DMS53 treated with DMSO at 0.1 percent for 48 hours (cell line): ENCODE measurements at regions not wholly inside any gene's neighbourhood (a gene's known extent, or its start where the extent isn't known, plus 50 kb on each side); places are given as distances from the start of the nearest gene placed in this dataset.

Experiments used
- DNase-seq: peaks from one replicate; lab custom pipeline; 2025; ENCODE audit not compliant: unreplicated experiment; lab: John Stamatoyannopoulos, UW

DNA sequence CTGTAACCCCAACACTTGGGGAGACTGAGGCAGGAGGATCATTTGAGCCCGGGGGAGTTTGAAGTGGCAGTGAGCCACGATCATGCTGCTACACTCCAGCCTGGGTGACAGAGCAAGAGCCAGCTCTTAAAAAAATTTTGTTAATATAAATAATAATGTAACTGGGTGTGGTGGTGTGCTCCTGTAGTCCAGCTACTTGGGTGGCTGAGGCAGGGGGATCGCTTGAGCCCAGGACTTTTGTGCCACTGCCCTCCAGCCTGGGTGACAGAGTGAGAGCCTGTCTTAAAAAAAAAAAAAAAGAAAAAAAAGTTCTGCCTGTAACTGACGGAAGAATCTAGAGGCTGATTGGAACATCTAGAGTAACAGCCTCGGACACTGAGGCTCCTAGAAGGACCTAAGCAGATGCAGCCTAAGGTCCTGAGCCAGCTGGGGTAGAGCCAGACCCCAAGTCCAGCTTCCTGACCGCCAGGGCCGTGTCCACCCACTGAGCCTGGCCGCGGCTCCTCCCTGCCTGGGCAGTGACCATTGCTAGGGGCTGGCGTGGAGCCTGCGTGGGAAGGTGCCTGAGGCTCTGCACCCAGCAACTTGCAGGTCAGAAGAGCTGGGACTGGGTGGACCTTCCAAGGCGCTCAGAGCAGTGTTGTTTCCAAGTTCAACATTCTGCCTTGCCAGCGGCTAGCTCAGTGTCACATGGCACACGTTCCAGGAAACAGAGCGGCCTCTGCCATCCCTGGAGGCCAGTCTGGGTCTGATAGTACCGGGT is 209.4 kb upstream of the CIBAR2 start:
- no peak for DNase-seq

DNA sequence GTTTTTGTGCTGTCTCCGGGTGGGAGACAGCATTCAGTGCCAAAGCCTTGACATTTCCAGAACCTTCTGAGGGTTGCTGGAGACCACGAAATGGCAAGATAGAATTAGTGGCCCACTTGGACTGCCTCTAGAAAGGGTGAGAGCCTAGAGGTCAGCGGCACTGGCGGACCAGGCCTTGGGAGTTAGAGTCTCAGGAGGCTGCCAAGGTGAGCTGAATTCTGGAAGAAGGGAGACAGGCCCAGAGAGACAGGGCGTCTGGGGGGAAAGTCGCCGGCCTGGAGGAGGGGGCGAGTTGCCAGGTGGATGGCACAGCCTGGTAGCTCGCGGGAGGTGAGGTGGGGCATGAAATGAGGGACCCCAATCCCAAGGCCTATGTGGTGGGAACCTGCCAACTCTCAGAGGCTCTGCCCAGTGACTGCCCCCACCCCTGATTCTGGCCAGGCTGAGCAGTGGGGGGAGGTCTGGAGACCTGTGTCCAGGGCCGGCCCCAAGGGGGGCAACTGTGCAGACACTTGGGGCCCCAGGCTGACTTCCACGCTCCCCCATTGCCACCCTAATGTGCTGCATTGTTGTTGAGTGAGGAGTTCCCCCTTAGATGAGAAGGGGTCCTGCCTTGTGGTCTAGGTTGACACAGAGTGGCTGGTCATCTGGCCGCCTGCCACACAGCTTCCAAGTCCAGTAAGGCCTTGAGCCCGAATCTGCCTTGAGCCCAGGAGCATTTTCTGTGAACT is 211.1 kb upstream of the CIBAR2 start:
- no peak for DNase-seq

DNA sequence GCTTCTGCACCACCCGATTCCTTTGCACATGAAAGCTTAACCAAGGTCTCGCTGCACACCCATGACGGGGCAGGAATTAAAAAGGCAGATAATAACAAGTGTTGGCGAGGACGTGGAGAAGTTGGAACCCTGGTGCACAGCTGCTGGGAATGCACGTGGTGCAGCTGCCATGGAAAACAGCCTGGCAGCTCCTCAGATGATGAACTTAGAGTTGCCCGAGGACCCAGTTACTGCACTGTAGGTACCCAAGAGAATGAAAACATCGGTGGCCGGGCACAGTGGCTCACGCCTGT is 211.6 kb upstream of the CIBAR2 start:
- DNase-seq: no peak

DNA sequence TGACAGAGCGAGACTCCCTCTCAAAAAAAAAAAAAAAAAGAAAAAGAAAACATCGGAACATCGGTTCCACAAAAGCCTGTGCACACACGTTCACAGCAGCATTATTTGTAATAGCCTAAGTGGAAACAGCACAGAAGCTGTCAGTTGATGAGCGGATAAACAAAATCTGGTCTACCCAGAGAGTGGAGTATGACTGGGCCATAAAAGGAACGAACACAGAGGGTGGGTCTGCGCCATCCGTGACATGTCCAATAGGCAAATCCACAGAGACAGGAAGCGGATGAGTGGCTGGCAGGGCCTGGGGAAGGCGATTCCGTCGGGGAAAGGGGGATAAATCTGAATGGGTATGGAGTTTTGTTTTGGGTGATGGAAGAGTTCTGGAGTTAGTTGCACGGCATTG is 212.2 kb upstream of the CIBAR2 start:
- DNase-seq: no peak

DNA sequence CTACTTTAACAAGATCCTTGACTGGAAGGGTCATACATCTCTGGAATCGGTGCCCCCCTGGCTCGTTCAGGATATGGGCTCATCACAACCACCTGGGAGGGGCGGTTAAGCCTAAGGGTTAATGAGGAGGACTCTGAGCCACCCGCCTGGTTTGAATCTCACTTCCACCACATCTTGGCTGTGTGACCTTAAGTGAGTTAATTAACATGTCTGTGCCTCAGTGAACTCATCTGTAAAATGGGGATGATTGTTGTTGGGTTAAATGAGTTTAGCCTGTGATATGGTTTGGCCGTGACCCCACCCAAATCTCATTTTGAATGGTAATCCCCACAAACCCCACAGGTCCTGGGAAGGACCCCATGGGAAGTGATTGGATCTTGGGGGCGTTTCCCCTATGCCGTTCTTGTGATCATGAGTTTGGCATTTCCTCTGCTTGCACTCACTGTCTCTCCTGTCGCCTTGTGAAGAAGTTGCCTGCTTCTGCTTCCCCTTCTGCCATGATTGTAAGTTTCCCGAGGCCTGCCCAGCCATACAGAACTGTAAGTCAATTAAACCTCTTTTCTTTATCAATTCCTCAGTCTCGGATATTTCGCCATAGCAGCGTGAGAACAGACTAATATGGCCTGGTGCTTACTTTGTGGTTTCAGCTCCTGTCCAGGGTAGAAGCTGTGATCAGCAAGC is 214.0 kb upstream of the CIBAR2 start:
- DNase-seq: no peak

DNA sequence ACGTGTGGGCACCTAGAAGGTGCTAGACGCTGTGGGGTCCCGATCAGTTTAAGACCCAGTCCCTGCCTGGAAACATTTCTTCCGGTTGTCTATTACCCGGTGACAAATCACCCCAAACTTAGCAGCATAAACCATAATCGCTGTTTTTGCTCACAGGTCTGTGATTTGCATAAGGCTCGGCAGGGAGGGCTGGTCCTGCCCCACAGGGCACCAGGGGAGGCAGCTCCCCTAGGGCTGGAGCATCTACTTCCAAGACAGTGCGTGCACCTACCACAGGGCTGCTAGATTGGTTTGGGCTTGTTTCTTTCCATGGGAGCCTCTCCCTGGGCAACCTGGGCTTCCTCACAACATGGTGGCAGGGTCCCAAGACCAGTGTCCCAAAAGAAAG is 214.5 kb upstream of the CIBAR2 start:
- DNase-seq: no peak

DNA sequence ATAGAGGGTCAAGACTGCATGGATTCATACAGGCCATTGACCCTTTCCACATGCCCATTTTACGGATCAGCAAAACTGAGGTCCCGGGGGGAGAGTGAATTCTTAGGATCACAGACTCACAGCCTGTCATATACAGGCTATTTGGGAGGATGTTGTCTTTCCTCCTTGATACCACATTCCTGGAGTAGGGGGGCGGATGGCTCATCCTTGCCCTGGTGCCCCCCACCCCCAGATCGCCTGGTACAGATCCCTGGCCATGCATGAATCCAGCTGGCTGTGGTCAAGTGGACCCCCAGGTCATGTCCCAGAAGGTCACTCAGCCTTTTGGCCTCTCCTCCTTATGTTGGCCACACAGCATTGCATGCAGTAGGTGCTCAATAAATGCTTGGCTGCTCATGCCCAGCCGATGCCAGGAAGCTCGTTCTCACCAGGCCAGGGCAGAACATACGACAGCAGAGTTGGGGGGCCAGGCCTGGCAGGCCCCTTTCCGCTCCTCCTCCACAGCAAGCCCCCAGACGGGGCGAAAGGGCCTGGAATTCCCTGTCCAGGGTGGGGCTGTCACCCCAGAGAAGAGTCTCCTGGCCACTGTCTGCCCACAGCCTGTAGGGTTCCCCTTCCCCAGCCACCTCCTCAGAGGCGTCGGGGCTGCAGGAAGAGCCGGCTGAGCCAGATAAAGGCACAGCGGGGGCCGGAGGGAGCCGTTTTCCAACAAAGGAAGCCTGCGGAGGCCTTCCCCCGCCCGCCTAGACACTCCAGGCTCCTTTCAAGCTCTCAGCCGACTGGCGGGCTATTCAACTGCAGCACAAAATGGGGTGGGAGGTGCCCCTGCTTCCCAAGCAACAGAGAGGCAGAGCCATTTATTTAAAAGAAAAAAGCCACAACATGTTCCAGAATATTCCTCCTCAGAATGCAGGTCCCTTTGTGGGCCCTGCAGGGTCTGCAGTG is 215.7 kb upstream of the CIBAR2 start:
- no peak for DNase-seq

DNA sequence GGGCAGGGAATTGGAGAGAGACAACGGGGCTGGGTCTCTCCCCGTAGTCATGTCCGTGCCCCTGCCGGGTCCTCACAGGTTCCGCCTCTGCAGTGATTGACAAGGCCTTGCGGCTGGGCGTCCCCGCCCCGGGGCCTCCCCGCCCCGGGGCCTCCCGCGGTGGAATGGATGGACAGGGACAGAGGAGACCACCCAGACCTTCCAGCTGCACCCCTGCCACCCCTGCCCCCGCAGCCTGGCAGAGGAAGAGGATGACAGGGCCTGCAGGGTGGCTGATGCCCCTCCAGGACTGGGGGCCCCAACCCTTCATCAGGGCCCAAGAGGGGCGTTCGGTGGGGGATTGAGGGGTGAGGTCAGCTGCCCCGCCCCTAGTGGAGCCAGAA is 216.4 kb upstream of the CIBAR2 start:
- DNase-seq: no peak

DNA sequence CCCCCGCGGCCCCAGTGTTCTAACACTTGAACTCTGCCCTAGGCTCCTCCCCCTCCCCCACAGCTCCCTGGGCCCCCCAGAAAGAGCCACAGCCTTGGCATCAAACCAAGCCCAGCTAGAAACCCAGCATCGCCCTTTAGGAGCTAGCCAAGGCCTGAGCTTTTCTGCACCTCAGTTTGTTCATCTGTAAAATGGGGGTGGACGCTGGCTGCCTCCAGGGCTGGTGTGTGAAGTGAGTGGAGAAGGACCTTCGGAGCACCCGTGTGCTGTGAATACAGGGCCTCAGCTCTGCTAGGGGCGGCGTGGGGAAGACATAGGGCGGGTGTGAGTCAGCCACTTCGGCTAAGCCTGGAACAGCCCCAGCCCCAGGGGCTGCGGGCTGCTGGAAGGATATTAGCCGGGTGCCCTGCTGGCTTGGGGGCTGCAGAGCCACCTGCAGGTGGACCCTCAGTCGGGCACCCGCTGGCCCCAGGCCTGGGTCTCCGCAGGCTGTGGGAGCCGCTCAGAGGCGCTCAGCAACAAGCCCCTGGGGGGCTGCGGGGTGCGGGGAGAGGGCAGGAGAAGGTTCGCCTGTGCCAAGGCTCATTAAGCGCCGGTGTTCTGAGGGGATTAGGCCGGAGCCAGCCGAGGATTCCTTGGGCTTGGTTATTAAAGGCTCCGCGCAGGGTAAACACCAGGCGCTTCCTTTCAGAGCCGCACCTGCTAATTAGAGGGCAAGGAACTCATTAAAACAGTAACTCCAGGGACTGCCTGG is 217.0 kb upstream of the CIBAR2 start:
- no peak for DNase-seq

DNA sequence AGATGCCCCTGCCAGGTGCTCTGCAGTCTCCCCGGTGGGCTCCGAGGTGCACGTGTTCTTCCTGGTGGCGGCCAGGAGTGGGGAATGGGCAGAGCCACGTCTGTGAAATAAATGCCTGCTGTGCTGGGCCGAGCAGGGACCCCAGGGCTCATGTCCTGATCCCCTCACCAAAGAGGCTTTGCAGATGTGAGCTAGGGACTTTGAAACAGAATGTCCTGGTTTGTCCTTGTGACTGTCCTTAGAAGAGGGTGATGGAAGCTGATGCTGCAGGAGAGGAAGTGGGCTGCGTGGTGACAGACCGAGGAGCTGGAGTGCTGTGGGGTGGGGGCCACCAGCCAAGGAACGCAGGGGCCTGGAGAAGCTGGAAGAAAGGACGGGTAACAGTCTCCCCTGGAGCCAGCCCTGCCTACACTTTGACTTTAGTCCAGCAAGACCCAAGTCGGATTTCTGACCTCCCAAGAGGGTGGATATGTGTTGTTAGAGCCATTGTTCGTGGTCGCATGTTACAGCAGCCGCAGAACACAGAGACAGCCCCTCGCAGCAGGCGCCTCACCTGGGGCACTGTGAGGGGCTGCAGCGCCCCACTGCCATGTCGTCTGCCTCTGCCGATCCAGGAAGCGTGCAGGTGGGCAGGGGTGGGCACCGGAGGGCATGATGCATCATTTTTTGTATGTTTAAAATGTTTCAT is 217.9 kb upstream of the CIBAR2 start:
- DNase-seq: no peak

DNA sequence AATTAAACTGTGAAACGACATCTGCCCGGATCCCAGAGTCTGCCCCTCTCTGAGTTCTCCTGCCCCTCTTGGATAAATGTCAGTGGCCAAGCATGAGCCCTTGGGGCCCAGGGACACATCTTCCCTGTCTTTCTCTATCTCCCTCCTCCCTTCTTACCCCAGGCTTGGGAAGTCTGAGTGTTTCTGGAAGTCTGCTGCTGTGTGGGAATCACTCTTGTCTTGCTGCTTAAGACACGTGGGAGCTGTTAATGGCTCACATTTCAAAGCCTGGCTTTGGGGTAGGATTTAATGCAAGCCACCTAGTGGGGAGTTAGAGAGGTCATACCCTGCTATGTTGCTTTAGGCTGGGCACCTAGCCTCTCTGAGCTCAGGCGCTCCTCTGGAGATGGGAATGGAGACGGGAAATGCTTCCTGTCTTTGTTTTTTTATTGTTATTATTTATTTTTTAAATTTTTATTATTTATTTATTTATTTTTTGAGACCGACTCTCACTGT is 218.5 kb upstream of the CIBAR2 start:
- DNase-seq: peak; percentile 56

DNA sequence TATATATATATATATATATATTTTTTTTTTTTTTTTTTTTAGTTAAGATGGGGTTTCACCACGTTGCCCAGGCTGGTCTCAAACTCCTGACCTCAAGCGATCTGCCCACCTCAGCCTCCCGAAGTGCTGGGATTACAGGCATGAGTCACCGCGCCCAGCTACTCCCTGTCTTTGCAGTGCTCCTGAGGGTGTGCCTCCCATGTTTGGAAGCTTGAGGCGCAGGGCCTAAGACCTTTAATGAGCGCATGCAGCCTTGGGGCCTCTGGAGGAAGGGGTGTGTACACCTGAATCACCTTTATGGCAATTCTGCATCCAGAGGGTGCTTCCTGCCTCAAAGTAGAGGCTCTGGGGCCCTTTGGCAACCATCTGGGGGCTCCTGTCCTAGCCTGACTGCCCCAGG is 219.4 kb upstream of the CIBAR2 start:
- DNase-seq: no peak

DNA sequence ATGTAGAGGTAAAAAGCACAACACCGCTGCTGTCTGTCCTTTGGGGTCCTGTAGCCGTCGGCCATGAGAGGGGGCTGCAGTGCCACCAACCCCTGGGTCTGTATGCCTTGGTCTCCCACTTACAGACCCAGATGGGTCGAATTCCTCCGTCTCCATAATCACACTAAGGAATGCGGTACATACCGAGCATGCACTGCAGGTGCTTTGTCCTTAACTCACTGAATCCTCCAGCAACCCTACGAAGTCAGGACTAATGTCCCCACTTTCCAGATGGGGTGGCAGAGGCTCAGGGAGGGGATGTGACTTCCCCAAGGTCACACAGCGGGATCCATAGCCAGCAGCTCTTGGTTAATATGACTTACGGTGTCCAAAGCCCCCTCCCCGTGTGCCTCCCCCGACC is 219.9 kb upstream of the CIBAR2 start:
- no peak for DNase-seq

DNA sequence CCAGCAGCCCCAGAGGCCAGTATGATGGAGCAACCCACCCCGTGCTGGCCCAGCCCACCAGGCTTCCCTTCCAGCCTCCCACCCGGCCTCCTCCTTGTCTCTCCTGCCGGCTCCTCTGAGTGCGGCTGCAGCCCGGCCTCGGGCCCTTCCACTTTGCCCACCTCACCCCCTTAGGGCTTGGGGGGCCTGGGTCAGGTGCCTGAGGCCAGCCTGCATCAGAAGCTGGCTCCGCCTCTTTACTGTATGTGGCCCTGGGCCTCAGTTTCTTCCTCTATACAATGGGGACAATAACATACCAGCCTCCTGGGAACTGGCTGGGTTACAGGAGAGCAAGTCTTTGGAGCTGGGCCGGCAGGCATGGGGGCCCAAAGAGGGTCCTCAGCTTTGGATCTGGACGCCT is 221.1 kb upstream of the CIBAR2 start:
- no peak for DNase-seq

DNA sequence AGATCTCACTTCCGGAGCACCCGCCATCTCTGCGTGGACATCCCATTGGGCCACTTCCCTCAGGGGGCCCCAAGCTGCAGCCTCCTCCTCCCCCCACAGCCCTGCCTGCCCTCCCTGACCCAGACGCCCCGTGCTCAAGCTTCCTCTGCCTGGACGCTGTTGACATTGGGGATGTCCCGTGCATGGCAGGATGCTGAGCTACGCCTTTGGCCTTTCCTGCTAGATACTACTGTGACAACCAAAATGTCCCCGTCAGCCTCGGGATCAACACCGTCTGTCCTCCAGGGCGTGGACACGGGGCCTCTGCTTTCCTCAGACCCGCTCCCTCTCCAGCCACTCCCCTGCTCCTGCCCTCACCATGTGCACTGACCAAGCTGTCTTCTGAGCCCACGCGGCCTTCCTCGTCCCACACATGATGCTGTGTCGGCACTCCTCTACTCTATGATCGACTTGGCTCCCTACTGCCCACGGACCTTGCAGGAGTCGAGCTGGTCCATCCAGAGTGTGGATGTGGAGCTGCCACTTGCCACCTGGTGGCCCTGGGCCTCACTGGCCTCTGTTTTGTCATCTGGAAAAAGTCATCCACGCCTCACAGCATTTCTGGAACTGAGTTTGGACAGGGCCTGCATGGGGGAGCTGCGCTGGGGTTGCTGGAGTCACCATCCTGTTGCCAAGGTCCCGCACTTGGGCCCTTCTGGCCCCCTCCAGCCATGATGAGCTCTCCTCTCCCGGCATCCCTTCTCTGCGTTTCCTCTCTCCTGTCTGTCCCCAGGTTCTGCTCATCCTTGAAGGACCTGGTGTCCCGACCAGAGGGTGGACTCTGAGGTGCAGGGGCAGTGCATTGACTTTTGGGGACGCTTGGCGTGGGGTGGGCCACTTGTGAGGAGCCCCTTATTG is 221.7 kb upstream of the CIBAR2 start:
- DNase-seq: no peak

DNA sequence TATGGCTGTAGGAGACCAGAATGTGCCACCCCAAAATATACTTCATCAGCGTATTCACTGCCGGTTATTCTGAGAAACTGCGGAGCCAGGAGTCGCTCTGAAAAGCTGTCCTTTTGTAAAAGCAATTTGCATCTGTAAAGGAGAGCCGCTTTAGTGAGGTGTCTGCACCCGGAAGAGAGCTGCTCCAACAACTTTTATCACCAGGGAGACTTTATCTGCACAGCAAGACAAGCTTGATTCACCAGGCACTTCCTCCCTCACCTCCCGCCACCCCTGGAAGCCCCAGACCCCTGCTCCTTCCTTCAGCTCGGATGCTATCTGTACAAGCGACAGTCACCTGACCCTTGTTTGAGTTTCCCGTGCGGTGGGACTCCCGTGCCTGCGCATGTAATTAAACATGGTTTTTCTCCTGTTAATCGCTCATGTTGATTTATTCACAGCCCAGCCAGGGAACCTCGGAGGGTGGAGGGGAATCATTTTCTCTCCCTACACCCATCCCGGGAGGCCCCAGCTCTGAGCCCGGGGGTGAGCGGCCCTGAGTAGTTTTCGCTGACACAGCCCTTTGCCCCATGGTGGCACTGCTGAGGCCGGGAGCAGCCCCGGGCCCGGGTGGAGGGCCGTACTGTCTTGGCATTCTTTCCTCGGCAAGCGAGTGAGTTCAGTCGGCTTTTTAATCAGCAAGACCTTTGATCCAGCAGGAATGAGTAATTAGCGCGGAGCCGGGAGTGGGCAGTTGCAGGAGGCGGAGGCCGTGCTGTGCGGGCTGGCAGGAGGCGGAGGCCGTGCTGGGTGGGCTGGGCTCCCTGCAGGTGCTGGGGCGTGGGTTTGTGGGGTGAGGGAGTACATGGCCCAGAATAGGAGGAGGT is 222.7 kb upstream of the CIBAR2 start:
- no peak for DNase-seq

DNA sequence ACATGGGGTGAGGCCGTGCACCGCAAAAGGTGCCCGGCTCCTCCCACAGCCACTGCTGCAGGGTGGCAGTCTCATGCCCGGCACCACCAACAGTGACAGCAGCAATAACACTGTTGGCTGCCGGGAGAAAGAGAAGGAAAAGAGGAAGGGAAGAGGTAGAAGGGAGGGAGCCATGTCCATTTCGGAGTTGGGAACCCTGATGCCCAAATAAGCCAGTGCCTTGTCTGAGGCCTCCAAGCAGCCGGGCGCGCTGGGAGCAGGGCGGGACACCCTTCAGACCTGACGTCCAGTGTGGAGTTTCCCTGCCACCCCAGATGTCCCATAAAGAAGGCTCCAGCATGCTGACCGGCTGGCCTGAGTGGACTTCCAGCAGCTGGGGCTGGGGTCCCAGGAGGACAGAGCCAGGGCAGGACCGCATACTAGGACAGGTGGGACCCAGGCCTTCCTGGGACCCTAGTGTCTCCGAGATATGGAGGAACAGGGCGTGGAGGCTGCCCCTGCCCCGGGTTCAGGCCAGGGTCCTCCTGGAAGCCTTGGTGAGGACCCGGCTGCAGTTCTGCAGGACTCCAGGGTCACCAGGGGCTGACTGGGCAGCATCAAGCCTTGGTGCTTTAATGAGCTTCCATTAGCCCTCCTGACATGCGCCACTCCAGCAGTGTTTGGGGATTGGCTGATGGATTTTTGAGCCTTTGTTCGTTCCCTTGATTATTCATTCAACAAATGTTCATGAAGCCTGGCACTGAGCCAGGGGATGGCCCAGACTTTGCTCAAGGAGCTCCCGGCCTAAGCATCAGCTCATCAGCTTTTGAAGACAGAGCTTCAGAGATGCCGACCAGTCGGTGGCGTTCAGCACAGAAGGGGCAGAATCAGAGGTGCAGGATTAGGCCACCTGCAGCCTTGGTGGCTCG is 223.6 kb upstream of the CIBAR2 start:
- no peak for DNase-seq
